Astrocyte (in vitro differentiated cells and primary cell): ENCODE measurements at regions not wholly inside any gene's neighbourhood (a gene's known extent, or its start where the extent isn't known, plus 50 kb on each side); places are given as distances from the start of the nearest gene placed in this dataset.

Experiments used
- DNase-seq: peaks from one replicate; pipeline ENCODE4 v3.0.0-alpha.2; 2010; ENCODE audit warnings: low read depth
- FAIRE-seq: peaks from 2 replicates; lab custom pipeline; 2011; peaks lifted over from hg19 to GRCh38; lab: Jason Lieb, UNC
- H2AFZ ChIP-seq: 2 replicates; pipeline ENCODE4 v1.6.0; 2012; ENCODE audit warnings: low read depth, low read length, inconsistent platforms
- H3K27ac ChIP-seq: 2 replicates; pipeline ENCODE4 v1.5.1; 2011; ENCODE audit warnings: low read depth, low read length, inconsistent platforms
- H3K27me3 ChIP-seq: 2 replicates; pipeline ENCODE4 v1.6.0; 2011; ENCODE audit warnings: low read length, inconsistent platforms; ENCODE audit not compliant: insufficient read depth
- H3K36me3 ChIP-seq: 2 replicates; pipeline ENCODE4 v1.5.1; 2011; ENCODE audit warnings: low read length, inconsistent platforms; ENCODE audit not compliant: insufficient read depth
- H3K4me1 ChIP-seq: 2 replicates; pipeline ENCODE4 v1.5.1; 2011; ENCODE audit warnings: low read length, inconsistent platforms; ENCODE audit not compliant: insufficient read depth
- H3K4me2 ChIP-seq: 2 replicates; pipeline ENCODE4 v1.6.0; 2012; ENCODE audit warnings: low read length, inconsistent platforms
- H3K4me3 ChIP-seq: 2 replicates; pipeline ENCODE4 v1.5.1; 2011; ENCODE audit warnings: low read depth, mild to moderate bottlenecking, low read length, inconsistent platforms; ENCODE audit not compliant: insufficient read depth
- H3K79me2 ChIP-seq: 2 replicates; pipeline ENCODE4 v1.6.0; 2012; ENCODE audit warnings: mild to moderate bottlenecking, low read length, inconsistent platforms; ENCODE audit not compliant: insufficient read depth
- H3K9ac ChIP-seq: 2 replicates; pipeline ENCODE4 v1.6.0; 2012; ENCODE audit warnings: mild to moderate bottlenecking, low read length, inconsistent platforms
- H3K9me3 ChIP-seq: 2 replicates; pipeline ENCODE4 v1.5.1; 2012; ENCODE audit warnings: low read depth, mild to moderate bottlenecking, low read length, inconsistent platforms; ENCODE audit not compliant: insufficient read depth
- H4K20me1 ChIP-seq: 2 replicates; pipeline ENCODE4 v1.6.0; 2012; ENCODE audit warnings: low read length, inconsistent platforms; ENCODE audit not compliant: insufficient read depth
- H3K27ac Mint-ChIP-seq: one replicate; pipeline ENCODE4 v1.8.0; 2021; ENCODE audit warnings: mild to moderate bottlenecking, mixed read lengths; ENCODE audit not compliant: unreplicated experiment
- H3K27me3 Mint-ChIP-seq: one replicate; pipeline ENCODE4 v1.8.0; 2021; ENCODE audit warnings: low read depth, mixed read lengths; ENCODE audit not compliant: unreplicated experiment
- H3K36me3 Mint-ChIP-seq: one replicate; pipeline ENCODE4 v1.8.0; 2021; ENCODE audit warnings: low read depth, mixed read lengths; ENCODE audit not compliant: unreplicated experiment
- H3K4me1 Mint-ChIP-seq: one replicate; pipeline ENCODE4 v1.8.0; 2021; ENCODE audit warnings: low read depth, mixed read lengths; ENCODE audit not compliant: unreplicated experiment
- H3K4me3 Mint-ChIP-seq: one replicate; pipeline ENCODE4 v1.8.0; 2021; ENCODE audit warnings: mild to moderate bottlenecking, moderate library complexity, mixed read lengths; ENCODE audit not compliant: unreplicated experiment
- H3K9me3 Mint-ChIP-seq: one replicate; pipeline ENCODE4 v1.8.0; 2021; ENCODE audit warnings: mild to moderate bottlenecking, mixed read lengths; ENCODE audit not compliant: unreplicated experiment
- CTCF ChIP-seq: IDR thresholded peaks from 2 replicates; pipeline ENCODE4 v1.5.1; 2011; ENCODE audit warnings: low read depth, mild to moderate bottlenecking, inconsistent platforms, low read length, moderate library complexity; ENCODE audit not compliant: insufficient read depth
- EZH2 ChIP-seq: IDR thresholded peaks from 2 replicates; pipeline ENCODE4 v1.6.1; 2012; ENCODE audit warnings: mild to moderate bottlenecking, low read length, inconsistent platforms; ENCODE audit not compliant: insufficient read depth

DNA sequence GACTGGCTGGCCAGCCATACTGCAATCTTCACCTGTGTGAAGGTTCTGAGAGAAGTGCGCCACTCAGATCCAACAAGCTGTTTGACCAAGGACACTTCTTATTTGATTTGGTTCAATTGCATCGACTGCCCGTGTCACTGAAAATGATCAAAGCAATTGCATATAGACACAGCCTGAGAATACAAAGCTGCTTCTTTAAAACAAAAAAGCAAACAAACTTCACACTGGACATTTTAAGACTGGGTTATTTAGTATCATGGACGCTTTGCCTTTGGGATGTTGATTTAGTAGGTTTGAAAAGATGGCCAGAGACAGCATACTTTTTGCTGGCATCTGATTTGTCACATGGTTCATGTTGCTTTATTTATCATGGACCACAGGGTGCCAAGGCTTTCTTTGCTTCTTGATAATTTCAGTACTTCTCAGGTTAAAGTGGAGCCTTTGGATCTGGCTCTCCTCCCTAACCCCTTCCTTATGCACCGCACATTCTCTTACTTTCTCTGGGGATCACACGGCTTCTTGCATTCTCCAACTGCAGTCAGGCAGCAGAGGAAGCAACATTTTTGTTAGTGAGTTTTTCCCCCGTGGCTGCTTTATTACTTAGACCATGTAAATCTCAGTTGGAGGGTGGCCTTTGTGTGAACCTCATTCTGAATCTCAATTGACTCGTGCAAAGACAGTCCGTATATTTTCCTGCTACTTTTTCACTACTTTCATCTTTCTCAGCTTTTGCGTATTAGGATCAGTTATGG is 151.0 kb downstream of the CD47 start:
- Histone ChIP-seq H3K27ac (no peak overlapping the region), H3K79me2 (no peaks in the 10 kb centered on the region), H3K27me3 (no peaks in the 10 kb centered on the region), H4K20me1 (no peaks in the 10 kb centered on the region), H3K4me2 (no peak overlapping the region), H3K4me1 (no peaks in the 10 kb centered on the region), H3K9ac (no peak overlapping the region), H3K9me3 (no peaks in the 10 kb centered on the region), H3K36me3 (no peaks in the 10 kb centered on the region), H3K4me3 (no peak overlapping the region), H2AFZ (no peak overlapping the region)
- TF ChIP-seq EZH2 (no peak), CTCF (no peak)
- FAIRE-seq (no peak), DNase-seq (no peak)
- H3K36me3 Mint-ChIP-seq = no peaks in the 10 kb centered on the region
- no peaks in the 10 kb centered on the region for H3K9me3 Mint-ChIP-seq
- H3K4me1 Mint-ChIP-seq = peaks cover 10% of the 10 kb centered on the region
- H3K4me3 Mint-ChIP-seq = no peak overlapping the region
- no peaks in the 10 kb centered on the region for H3K27me3 Mint-ChIP-seq
- H3K27ac Mint-ChIP-seq = no peak overlapping the region

GRCh38 chr3:107938143-107938542 is 152.7 kb downstream of the CD47 start:
- DNase-seq (peak; percentile 17), FAIRE-seq (peak; percentile 55)
- Mint-ChIP-seq H3K36me3 (no peaks in the 10 kb centered on the region), H3K4me1 (peaks cover 2% of the 10 kb centered on the region), H3K27me3 (no peaks in the 10 kb centered on the region), H3K27ac (no peak overlapping the region), H3K9me3 (no peaks in the 10 kb centered on the region), H3K4me3 (no peak overlapping the region)
- no peaks in the 10 kb centered on the region for H3K9me3 ChIP-seq
- no peak overlapping the region for H3K4me3 ChIP-seq
- no peaks in the 10 kb centered on the region for H4K20me1 ChIP-seq
- no peak overlapping the region for H3K9ac ChIP-seq
- no peaks in the 10 kb centered on the region for H3K36me3 ChIP-seq
- no peak overlapping the region for H2AFZ ChIP-seq
- H3K4me1 ChIP-seq = no peaks in the 10 kb centered on the region
- TF ChIP-seq EZH2 (no peak), CTCF (peak; percentile 43)
- no peaks in the 10 kb centered on the region for H3K27me3 ChIP-seq
- H3K27ac ChIP-seq = no peak overlapping the region
- no peaks in the 10 kb centered on the region for H3K79me2 ChIP-seq
- H3K4me2 ChIP-seq = no peak overlapping the region

DNA sequence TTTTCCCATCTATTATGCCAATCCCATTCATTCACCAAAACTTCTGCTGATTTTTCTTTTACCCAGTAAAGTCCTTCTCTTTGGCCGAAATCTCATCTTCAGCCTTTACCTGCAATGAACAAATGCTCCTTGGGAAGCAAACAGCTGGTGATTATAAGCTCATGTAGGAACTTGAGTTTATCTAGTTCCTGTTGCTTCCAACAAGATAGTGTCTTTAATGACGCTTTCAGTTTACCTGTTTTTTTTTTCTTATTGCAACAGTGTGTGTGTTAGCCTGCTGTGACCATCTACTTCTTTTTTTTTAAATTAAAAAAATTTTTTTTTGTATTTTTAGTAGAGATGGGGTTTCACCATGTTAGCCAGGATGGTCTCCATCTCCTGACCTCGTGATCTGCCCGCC is 156.0 kb downstream of the CD47 start:
- no peak overlapping the region for H3K4me3 ChIP-seq
- H3K79me2 ChIP-seq = no peaks in the 10 kb centered on the region
- no peaks in the 10 kb centered on the region for H3K4me1 ChIP-seq
- FAIRE-seq (no peak), DNase-seq (no peak)
- H4K20me1 ChIP-seq = no peaks in the 10 kb centered on the region
- H3K27me3 Mint-ChIP-seq = no peaks in the 10 kb centered on the region
- H3K36me3 Mint-ChIP-seq = no peaks in the 10 kb centered on the region
- H2AFZ ChIP-seq = no peak overlapping the region
- H3K4me3 Mint-ChIP-seq = no peak overlapping the region
- no peaks in the 10 kb centered on the region for H3K27me3 ChIP-seq
- no peak overlapping the region for H3K9ac ChIP-seq
- no peak overlapping the region for H3K27ac Mint-ChIP-seq
- no peak for TF ChIP-seq EZH2
- TF ChIP-seq CTCF = no peak
- no peaks in the 10 kb centered on the region for H3K9me3 Mint-ChIP-seq
- no peak overlapping the region for H3K27ac ChIP-seq
- H3K36me3 ChIP-seq = no peaks in the 10 kb centered on the region
- no peaks in the 10 kb centered on the region for H3K4me1 Mint-ChIP-seq
- H3K4me2 ChIP-seq = no peak overlapping the region
- no peaks in the 10 kb centered on the region for H3K9me3 ChIP-seq
